ENCODE measurements at regions not wholly inside any gene's neighbourhood (a gene's known extent, or its start where the extent isn't known, plus 50 kb on each side); places are given as distances from the start of the nearest gene placed in this dataset.

GRCh38 chr18:64650068-64650467, 501.2 kb upstream of the LINC00305 start (continued):
- TF ChIP-seq, protein P1, sequence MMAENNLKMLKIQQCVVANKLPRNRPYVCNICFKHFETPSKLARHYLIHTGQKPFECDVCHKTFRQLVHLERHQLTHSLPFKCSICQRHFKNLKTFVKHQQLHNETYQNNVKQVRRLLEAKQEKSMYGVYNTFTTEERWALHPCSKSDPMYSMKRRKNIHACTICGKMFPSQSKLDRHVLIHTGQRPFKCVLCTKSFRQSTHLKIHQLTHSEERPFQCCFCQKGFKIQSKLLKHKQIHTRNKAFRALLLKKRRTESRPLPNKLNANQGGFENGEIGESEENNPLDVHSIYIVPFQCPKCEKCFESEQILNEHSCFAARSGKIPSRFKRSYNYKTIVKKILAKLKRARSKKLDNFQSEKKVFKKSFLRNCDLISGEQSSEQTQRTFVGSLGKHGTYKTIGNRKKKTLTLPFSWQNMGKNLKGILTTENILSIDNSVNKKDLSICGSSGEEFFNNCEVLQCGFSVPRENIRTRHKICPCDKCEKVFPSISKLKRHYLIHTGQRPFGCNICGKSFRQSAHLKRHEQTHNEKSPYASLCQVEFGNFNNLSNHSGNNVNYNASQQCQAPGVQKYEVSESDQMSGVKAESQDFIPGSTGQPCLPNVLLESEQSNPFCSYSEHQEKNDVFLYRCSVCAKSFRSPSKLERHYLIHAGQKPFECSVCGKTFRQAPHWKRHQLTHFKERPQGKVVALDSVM (CRISPR knock-in tag; IDR thresholded peaks at IDR 0.05): no peak
- TF ChIP-seq KLF6 (CRISPR knock-in tag; IDR thresholded peaks at IDR 0.05) (no peak), ZNF512B (CRISPR knock-in tag; IDR thresholded peaks at IDR 0.05; ENCODE audit: borderline replicate concordance) (no peak), SRY (CRISPR knock-in tag; IDR thresholded peaks at IDR 0.05) (no peak), ZNF549 (CRISPR knock-in tag; IDR thresholded peaks at IDR 0.05) (no peak), DMAP1 (CRISPR knock-in tag; IDR thresholded peaks at IDR 0.05) (no peak), ZNF367 (CRISPR knock-in tag; IDR thresholded peaks at IDR 0.05; ENCODE audit: borderline replicate concordance) (no peak), GATA4 (IDR thresholded peaks at IDR 0.05; ENCODE audit: borderline replicate concordance, low read depth) (no peak), SMARCE1 (IDR thresholded peaks at IDR 0.05; ENCODE audit: borderline replicate concordance) (no peak), ZNF570 (CRISPR knock-in tag; IDR thresholded peaks at IDR 0.05; ENCODE audit: borderline replicate concordance) (no peak), ZNF512 (CRISPR knock-in tag; IDR thresholded peaks at IDR 0.05) (no peak)
- TF ChIP-seq, protein P2, sequence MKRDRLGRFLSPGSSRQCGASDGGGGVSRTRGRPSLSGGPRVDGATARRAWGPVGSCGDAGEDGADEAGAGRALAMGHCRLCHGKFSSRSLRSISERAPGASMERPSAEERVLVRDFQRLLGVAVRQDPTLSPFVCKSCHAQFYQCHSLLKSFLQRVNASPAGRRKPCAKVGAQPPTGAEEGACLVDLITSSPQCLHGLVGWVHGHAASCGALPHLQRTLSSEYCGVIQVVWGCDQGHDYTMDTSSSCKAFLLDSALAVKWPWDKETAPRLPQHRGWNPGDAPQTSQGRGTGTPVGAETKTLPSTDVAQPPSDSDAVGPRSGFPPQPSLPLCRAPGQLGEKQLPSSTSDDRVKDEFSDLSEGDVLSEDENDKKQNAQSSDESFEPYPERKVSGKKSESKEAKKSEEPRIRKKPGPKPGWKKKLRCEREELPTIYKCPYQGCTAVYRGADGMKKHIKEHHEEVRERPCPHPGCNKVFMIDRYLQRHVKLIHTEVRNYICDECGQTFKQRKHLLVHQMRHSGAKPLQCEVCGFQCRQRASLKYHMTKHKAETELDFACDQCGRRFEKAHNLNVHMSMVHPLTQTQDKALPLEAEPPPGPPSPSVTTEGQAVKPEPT (CRISPR knock-in tag; IDR thresholded peaks at IDR 0.05; ENCODE audit: low read depth): no peak
- TF ChIP-seq, protein P3, sequence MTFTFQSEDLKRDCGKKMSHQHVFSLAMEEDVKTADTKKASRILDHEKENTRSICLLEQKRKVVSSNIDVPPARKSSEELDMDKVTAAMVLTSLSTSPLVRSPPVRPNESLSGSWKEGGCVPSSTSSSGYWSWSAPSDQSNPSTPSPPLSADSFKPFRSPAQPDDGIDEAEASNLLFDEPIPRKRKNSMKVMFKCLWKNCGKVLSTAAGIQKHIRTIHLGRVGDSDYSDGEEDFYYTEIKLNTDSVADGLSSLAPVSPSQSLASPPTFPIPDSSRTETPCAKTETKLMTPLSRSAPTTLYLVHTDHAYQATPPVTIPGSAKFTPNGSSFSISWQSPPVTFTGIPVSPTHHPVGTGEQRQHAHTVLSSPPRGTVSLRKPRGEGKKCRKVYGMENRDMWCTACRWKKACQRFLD (CRISPR knock-in tag; IDR thresholded peaks at IDR 0.05; ENCODE audit: borderline replicate concordance): no peak
